NCI-H526 (cell line): ENCODE measurements at regions not wholly inside any gene's neighbourhood (a gene's known extent, or its start where the extent isn't known, plus 50 kb on each side); places are given as distances from the start of the nearest gene placed in this dataset.

Experiments used
- DNase-seq, 2 experiments: peaks; one replicate each; lab custom pipeline; 2025; lab: John Stamatoyannopoulos, UW

DNA sequence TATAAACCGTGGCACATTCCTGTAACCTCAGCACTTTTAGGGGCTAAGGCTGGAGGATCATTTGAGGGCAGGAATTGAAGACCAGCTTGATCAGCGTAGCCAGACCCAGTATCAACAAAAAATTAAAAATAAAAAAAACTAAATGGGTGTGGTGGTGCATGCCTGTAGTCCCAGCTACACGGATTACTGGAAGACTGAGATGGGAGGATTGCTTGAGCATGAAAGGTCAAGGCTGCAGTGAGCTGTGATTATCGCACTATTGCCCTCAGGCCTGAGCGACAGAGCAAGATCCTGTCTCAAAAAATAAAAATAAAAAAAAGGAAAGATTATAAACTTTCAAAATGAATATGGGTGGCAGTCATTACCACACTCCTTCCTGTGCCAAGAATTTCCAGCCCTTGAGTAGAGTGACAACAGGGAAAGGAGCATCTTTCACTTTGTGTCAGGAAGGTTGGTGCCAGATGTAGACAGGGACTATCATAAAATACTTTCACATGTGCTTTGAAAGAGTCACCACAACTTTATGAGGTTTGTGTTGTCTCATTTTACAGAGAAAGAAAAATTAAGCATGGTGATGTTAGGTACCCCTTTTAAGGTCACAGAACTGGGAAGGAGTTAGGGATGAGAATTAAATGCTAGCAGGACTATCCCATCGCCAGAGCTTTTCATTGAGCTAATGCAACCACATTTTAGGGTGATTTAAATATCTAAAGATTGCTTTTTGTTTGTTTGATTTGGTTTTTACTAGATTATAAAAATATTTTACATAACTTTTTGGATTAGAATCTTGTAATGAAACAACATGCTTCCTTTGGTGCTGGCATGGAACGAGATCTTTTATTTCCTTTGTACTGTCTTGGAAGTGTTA, 1617.4 kb upstream of the ACVR2A start:
- DNase-seq: no peak

DNA sequence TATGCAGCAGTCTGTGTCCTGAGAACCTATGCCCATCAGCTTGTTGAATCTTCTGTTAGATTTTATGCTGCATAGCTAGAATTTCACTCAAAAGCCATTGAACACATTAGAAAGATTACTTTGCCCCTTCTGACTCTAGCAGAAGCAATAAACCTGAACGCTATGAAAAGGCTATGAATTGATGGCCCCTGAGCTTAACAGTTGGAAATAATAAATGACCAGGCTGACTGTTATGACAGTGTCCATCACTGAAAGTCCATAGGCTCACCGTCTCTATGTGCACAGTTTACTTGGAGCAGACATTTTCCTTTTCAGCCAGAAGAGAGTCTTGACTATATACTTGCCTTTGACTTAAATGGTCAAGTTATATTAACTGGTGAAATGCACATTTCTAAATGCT, 1618.8 kb upstream of the ACVR2A start:
- DNase-seq: no peak

DNA sequence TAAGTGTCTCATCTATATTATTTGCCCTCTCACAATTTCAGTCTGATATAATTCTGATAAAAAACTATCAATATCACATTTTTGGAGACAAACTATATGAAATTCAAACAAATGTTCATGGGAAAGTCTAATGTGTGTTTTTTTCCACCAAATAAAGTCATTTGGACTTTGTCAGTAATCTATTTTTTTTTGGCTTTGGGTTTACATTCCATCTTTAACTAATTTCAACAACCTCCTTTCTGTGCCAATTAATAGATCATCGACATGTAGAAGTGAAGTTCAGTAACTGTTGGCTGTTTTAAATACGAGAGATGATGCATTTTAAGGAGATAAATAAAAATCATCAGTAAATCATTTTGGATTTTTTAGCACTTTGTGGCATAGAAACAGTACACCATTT, 1623.0 kb upstream of the ACVR2A start:
- DNase-seq: no peak

DNA sequence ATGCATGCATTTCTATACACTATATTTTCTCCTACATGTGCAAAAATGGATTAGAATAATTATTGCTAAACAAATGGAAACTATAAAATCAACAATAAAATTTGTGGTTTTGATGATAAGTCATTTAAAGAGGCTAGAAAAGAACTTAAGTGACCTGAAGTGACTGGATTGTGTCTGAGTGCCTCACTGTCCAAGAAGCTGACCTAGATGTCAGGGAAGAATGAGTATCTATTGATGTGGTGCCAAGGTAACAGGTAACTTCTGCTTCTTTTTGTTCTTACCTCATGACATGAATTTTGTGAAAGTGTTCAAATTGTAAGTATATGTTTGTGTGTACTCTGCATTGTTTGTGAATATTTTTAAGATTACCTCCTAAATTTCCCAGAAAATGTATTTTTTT, 1623.9 kb upstream of the ACVR2A start:
- DNase-seq: no peak

DNA sequence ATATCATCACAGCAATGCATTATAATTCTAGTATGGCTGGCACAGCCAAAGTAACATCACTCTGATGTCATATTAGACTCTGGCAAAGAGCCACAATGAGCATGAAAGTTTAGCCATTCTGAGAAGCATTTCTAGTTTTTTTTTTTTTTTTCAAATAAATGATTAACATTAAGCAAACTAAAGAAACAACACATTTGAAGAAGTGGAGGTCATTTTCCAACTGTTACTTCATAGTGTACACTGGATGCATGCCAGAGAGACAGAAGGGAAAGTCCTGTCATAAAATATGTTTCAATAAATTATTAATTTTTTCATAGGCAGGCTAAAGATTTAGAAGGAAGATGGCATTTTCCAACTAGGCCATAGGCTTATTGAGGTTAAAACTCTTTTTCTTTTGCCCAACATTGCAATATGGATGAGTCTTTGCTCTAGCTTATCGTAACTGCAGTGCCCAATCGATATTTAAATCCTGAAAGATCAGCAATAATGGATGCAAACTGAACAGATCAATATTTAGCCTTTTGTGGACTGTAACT, 1630.4 kb upstream of the ACVR2A start:
- no peak for DNase-seq

DNA sequence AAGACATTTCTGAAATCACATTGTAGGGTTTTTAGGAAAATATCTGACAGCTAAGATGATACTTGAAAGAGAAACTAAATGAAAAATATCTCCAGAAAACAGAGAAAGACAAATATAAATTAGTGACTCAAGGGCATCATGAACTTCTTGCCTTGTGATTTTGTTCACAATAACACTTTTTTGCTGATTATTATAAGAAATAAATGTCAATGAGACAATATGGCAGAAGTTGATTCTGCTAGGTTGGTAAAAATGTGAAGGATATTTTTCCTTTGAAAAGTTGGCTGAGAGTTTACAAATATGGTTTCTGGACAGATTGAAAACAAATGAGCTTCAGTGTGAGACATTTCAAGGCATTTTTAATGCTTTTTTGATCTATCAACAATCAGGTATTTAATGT, 1631.2 kb upstream of the ACVR2A start:
- DNase-seq: no peak

DNA sequence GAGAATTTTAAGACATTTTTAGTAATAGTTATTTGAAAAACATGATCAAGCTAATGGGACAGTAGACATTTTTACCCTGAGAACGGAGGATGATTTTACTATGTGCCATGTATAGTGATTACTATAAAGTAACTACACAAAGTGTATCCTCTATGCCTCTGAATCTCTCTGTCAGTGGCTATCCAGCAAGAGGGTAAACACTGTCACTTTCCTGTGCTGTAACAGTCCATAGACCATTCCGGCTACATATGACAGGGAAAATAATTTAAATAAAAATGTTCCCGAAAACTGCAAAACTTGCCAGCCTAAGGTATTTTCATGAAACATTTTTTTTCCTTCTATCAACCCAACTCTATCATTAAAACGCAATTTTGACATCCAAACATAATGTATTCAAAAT, 1632.2 kb upstream of the ACVR2A start:
- no peak for DNase-seq

DNA sequence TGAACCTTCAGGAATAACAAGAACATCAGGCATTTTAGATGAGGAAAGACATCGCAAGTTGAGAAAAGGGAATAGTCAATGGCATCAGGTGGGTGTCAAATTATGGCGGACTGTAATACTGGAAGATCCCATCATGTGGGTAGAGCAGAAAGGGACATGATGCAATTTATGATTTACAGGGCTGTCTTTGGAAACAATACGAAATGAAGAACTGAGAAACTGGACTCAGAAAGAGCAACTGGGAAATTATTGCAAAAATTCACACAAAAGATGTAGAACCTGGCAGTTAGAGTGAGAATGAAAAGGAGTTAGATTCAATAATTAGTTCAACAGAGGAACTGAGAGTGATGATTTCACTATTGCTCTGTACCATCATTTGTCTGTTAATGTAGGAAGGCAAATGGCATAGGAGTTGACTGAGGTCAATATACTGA, 1635.0 kb upstream of the ACVR2A start:
- DNase-seq: no peak

DNA sequence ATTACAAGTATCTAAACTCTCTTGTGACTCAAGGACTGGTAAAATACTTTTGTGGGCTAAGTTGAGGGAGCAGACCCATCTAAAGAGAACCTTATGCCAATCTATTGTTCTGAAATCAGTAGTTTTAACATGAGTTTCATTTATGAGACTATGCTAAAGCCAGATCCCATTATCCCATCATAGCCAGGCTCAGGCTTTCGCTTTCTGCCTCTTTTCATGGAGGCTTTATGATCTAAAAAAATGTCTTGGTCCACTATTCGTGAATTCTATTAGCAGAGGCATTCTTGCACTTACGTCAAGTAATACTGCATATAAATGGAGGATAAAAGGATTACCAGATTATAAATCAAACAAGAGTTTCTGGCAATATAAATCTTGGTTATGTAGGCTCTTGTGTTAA, 1636.9 kb upstream of the ACVR2A start:
- DNase-seq: no peak

DNA sequence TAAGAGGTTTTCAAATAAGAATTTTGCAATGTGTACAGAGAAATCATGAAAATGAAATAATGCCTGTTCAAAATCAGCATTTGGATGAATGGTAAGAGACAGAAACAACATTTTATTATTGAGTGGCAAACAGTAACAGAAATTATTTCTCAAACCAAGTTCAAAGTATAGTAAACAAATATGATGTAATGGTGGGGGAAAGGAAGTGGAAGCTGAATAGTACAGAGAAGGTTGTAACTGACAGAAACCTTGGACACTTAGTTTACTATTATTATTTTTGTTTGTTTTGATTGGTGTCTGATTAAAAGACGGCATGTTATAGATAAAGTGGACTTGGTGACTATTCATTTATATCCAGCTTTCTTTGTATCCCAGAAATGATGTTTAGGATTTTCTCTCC, 1637.4 kb upstream of the ACVR2A start:
- no peak for DNase-seq

DNA sequence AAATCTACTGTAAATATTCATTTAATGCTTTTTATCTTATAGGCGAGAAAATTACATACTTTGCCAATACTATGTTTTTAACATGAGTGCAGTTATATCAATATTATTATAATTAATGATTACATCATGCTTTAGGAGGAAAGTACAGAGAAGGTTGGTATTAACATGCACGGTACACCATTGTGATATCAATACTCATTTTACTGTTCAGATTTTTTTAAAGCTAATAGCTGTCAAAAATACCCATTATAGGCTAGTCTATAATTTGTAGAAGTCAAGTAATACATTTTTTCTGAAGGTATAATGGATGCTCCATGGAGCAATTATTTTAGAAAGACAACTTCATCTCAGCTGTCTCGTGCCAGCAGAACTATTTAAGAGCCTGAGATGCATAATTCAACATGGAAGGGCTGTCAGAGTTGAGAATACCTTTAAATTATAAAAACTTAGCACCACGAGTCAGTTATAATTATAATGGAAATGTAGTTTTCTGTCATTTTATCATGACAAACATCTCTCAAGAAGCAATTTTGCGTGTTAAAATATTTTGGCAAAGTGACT, 1641.7 kb upstream of the ACVR2A start:
- no peak for DNase-seq

DNA sequence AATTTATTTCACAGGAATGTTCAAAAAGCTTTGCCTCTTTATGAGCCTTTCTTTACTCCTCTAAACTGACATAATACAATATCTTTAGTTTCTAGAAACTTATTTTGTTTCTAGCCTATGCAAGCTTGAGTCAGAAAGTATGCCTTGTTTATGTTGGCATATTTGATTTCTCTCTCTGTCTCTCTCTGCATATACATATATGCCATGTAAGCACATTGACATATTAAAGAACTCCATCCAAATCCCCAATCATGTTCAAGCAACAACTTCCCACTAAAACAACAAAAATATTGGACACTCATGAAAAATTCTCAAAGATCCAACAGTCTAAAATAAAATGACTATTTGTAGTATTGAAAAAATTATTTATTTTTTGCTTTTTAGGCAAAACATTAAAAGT, 1651.2 kb upstream of the ACVR2A start:
- DNase-seq: no peak

DNA sequence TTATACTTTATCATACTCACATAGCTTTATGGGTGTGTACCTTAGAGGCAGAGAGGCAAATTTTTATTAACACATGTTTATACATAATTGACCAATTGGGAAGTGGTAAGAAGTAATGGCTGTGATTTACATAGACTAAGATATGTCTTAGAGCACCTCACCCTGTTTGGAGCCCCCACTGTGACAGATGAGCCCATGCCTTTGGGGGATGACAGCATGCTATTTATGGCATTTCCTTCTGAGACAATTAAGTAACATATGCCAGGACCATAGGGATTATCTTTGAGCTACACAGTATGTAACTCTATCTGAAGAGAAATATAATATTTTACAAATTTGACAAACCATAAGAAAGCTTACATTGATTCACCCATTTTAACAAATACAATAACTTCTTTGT, 1655.3 kb upstream of the ACVR2A start:
- DNase-seq: no peak

DNA sequence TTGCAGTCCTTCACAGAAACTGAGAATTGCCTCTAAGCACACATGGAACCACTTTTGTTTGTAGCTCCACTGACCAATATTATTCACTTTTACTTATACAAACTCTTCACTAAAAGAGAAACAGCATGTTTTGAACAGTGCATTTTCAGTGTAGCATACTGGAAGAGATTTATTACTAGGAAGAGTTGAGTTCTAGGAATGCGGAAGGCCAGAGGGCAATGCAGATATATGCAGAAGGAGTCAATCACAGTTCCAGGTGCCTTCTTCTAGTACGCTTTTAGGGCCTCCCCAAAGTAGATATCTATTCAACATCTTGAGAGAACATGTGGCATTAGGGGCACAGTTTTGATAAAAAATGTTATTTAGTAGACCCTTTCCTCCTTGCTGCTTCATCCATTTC, 1654.0 kb upstream of the ZEB2 start:
- DNase-seq: no peak

DNA sequence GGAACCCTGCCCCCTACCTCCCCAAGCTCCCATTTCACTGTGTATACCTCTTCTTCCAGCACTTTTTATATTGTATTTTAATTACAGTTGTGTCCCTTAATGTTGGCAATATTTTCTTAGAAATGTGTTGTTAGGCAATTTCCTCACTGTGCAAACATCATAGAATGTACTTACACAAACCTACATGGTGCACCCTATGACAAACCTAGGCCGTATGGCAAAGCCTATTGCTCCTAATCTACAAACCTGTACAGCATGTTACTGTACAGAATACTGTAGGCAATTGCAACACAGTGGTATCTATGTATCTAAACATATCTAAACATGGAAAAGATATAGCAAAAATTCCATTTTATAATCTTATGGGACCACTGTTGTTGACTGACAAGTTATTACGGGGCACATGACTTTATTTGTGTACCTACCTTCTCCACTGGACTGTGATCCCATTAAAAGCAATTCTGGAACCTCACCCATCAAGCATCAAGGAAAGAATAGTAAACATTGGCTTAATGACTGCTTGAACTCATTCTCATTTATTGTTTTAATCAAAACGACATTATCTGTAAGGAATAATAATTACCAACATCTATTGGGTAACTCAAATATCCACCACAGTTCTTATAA, 1641.5 kb upstream of the ZEB2 start:
- DNase-seq: peak in 1 of 2 experiments; percentile 6

DNA sequence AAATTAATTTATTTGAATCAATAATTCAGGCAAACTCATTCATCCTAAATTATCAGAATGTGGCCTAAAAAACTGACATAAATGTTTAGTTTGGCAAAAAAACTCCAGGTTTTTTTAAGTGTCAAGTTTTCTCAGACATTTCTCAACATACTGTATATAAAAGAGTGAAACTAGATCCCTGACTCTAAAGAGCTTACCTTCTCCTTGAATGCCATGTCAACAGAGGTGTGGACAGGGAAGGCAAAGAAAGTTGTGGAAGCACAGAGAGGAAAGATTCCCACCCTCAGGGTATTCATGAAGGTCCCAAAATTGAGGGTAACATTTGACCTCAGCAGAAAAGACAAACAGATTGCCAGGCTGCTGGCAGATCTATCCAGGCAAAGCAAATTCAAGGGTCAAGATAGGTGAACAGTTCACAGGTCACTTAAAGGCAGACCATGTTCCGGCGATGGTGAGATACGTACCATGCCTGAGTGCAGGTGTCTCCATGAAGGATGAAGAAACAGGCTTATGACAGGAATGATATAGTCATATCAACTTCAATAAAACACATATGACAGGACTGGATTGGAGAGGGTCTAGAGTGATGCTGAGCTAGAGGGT, 1638.3 kb upstream of the ZEB2 start:
- no peak for DNase-seq

DNA sequence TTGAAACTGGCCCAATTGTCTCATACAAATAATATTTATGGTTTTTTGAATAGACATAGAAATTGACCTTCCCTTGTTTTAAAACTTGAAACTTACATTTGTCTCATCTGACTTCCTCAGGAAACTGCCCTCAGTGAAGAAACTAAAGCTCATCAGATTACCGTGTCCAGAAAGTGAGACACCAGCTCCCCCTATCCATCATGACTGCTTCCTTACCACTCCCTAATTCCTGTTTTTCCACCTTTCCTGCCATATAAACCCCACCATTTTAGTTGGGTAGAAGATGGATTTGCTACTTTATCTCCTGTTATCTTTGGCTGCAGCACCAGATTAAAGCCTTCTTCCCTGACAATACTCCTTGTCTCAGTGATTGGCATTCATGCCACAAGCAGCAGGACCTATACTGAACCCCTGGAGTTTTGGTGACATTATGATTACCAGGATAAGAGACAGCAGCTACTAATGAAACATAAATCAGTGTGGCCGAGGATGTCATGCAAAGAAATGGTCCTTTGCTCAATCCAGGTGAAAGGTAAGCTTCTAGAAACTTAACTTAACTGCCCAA, 1627.6 kb upstream of the ZEB2 start:
- no peak for DNase-seq

DNA sequence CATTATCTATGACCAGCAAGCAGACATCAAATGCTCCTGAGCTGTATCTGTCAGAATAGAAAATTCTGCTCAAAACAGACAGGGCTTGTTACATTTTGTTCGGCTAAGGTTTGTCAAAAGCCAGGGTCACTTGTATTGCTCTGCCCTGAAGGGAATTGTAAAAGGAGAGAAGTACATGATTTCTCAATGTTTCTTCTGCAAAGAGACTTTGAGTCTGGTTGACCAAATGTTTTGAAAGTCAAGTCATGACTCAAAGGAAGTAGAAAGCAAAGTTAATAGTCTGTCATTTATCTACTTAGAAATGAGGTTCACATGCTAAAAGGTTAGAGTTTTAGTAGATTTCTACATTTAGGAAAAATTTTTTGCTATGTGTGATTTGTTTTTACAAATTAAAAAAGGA, 1624.1 kb upstream of the ZEB2 start:
- DNase-seq: no peak

DNA sequence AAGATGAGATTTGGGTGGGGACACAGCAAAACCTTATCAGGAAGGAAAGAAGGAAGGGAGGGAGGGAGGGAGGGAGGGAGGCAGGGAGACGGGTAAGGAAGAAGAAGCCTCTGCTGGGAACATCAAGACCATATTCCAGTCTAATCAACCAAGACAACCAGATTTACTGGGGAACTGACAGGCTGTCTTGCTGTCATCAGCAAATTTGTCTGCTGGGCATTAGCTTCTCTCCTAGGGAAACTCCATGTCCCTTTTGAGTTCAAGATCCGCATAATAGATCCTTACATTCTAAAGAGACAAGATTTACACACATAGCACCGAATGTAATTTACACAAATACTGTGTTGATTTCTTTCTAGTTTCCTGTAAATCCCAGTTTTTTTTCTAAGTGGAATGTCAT, 1618.9 kb upstream of the ZEB2 start:
- no peak for DNase-seq

DNA sequence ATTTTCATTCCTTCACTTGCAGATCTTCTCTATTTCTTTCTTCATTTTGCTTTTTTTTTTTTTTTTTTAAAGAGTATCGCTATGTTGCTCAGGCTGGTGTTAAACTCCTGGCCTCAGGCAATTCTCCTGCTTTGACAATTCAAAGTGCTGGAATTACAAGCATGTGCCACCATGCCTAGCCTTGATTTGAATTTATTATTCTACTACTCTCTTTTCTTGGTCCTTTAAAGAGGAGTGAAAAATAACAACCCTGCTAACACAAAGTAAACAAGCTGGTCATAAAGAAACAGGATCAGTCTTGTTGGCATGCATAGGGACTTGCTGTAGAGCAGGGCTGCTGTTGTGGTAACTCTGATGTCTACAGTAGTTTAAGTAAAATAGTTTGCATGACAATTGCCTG, 1615.3 kb upstream of the ZEB2 start:
- DNase-seq: peak; percentile 31 to 34

DNA sequence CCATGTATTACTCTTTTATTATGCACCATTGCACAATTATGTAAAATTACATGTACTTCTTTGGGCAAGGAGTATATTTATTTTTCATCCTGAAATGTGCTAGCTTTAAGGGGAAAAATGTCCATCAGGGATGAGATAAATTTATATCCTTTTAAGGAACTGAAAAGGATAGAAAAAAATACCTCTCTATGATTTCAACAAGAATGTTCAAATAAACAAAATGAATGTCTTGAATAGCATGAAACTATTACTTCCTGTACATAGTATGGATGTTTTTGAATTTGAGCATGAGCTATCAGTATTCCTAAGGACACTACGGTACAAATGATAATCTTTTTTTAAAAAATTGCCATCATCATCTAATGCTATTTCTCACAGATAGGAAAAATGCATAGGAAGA, 1611.9 kb upstream of the ZEB2 start:
- DNase-seq: no peak

DNA sequence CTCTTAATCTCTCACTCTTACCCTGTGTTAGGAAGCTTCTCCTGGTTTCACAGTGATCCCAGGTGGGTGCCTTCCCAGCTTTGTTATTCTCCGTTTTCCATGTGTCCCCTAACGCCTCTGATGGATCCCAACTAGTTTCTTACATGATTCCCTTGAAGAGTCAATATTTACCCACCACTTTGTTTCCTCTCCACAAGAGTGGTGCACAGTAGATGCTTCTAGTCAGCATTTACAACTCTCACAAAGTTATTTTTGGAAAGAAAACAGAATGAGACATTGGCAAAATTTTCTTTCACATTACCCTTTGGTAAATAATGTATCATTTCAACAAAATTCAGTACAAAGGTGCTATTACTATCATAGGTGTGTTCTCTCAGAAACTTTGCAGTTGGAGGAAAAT, 1611.1 kb upstream of the ZEB2 start:
- no peak for DNase-seq
